ENCODE measurements at regions not wholly inside any gene's neighbourhood (a gene's known extent, or its start where the extent isn't known, plus 50 kb on each side); places are given as distances from the start of the nearest gene placed in this dataset.

DNA sequence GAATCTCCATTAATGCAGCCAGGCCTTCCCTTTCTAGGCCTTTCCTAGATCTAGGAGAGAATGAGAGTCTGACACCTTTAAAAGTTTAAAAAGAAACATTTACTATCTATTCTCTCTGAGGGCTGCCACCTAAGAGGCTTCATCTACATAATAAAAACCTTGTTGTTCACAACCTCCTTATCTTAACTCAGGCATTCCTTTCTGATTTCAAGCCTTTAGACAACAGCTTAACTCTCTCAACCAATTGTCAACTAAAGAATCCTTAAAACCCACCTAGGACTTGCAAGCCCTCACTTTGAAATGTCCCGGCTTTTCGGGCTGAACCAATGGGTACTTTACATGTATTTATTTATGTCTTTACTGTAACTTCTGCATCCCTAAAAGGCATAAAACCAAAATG is 64.3 kb upstream of the RET start:
- H3K27me3 ChIP-seq (ENCODE audit: control insufficient read depth in 5 of 5, insufficient read depth in 4 of 5, low read length in 5 of 5), result no peaks in the 10 kb centered on the region

DNA sequence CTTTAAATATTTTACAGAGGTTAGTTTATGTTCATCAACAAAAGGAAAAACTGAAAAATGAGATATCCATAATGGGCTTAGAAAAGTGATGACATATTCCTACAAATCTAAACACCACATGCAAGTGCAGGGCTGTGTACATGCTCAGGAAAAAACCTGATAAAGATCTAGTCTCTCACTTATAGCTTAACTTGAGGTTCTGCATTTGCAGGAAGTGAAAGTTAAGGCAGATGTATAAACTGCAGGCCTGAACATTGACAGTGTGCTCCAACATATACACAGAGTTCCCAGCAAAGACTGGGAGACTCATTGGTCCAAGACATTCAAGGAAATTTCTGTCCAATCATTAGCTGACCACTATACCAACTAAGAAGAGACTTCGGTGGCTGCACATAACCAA is 63.8 kb upstream of the RET start:
- Histone ChIP-seq H3K9me3 (ENCODE audit: control insufficient read depth in 5 of 5, low read length in 5 of 5) (peaks cover 0 to 7% (median 0%) of the 10 kb centered on the region in 5 donors), H3K9ac (ENCODE audit: low read length in 5 of 5) (no peak overlapping the region), H3K27me3 (ENCODE audit: control insufficient read depth in 5 of 5, insufficient read depth in 4 of 5, low read length in 5 of 5) (no peaks in the 10 kb centered on the region), H3K36me3 (ENCODE audit: control insufficient read depth in 5 of 5, insufficient read depth in 5 of 5, low read length in 5 of 5) (no peaks in the 10 kb centered on the region), H3K4me3 (ENCODE audit: low read depth in 1 of 5, low read length in 5 of 5) (no peak overlapping the region), H3K4me1 (ENCODE audit: control insufficient read depth in 5 of 5, insufficient read depth in 5 of 5, low read length in 5 of 5) (no peaks in the 10 kb centered on the region), H3K27ac (ENCODE audit: low read depth, low read length) (no peak overlapping the region)

More for the DNA sequence above, 64.3 kb upstream of the RET start:
- Histone ChIP-seq H3K36me3 (ENCODE audit: control insufficient read depth in 5 of 5, insufficient read depth in 5 of 5, low read length in 5 of 5) (no peaks in the 10 kb centered on the region), H3K4me3 (ENCODE audit: low read depth in 1 of 5, low read length in 5 of 5) (no peak overlapping the region), H3K27ac (ENCODE audit: low read depth, low read length) (no peak overlapping the region), H3K9ac (ENCODE audit: low read length in 5 of 5) (no peak overlapping the region), H3K4me1 (ENCODE audit: control insufficient read depth in 5 of 5, insufficient read depth in 5 of 5, low read length in 5 of 5) (no peaks in the 10 kb centered on the region), H3K9me3 (ENCODE audit: control insufficient read depth in 5 of 5, low read length in 5 of 5) (peaks cover 0 to 7% (median 0%) of the 10 kb centered on the region in 5 donors)

DNA sequence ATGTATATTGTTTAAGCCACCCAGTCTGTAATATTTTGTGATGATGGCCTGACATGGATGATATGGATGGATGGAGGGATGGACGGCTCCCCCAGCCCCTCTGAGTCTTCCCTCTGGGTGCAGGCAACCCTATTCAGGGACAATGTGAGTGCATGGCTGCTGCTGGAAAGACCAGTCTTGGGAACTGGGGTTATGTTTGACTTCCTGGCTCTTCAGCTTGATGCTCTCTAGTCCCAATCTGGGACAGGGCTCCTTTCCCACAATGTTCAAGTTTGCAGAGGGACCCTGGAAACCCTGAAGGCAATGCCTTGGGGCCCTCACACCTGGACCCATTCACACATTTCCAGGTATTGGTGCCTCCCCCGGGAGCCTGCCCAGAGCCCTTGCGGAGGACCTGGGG is 52.3 kb upstream of the RET start:
- Histone ChIP-seq H3K36me3 (ENCODE audit: control insufficient read depth in 5 of 5, insufficient read depth in 5 of 5, low read length in 5 of 5) (no peaks in the 10 kb centered on the region), H3K9me3 (ENCODE audit: control insufficient read depth in 5 of 5, low read length in 5 of 5) (no peaks in the 10 kb centered on the region), H3K4me3 (ENCODE audit: low read depth in 1 of 5, low read length in 5 of 5) (no peak overlapping the region), H3K27ac (ENCODE audit: low read depth, low read length) (no peak overlapping the region), H3K9ac (ENCODE audit: low read length in 5 of 5) (no peak overlapping the region), H3K27me3 (ENCODE audit: control insufficient read depth in 5 of 5, insufficient read depth in 4 of 5, low read length in 5 of 5) (peaks cover 3 to 22% (median 14%) of the 10 kb centered on the region in 5 donors), H3K4me1 (ENCODE audit: control insufficient read depth in 5 of 5, insufficient read depth in 5 of 5, low read length in 5 of 5) (no peaks in the 10 kb centered on the region)

DNA sequence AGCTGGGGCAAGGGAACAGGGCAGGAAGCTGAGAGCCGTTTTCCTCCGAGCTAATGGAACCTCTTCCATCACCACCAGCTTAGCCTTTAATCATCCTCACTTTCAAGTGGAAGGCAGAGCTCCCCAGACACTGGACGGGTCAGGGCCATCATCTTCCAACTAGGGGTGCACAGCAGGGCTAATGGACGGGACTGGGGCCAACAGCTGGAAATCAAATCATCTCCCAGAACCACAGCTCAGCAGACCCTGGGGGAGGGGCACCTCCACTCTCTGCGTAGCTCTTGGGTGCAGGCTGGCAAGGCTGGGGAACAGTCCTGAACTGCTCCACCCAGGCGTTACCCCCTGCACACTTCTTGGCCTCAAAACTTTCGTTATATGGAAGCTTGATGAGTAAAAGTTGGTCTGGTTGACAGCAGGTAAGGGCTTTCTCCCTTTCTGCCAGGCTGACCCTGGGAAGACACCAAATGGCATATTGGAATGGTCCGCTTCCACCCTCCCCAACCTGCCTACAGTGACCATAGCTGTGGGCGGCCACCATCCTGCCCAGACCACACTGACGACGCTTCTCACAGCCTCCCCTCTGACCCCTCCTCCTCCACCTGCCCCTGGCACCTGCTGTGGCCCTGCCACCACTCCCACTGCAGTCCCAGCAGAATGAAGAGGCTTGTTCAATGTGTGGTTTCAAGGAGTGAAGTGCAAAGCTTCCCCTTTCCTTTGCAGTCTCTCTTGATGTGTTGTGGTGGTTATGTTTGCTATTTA is 51.7 kb upstream of the RET start:
- Histone ChIP-seq H3K9ac (ENCODE audit: low read length in 5 of 5) (no peak overlapping the region), H3K9me3 (ENCODE audit: control insufficient read depth in 5 of 5, low read length in 5 of 5) (no peaks in the 10 kb centered on the region), H3K27me3 (ENCODE audit: control insufficient read depth in 5 of 5, insufficient read depth in 4 of 5, low read length in 5 of 5) (peaks cover 3 to 22% (median 14%) of the 10 kb centered on the region in 5 donors), H3K36me3 (ENCODE audit: control insufficient read depth in 5 of 5, insufficient read depth in 5 of 5, low read length in 5 of 5) (no peaks in the 10 kb centered on the region), H3K4me3 (ENCODE audit: low read depth in 1 of 5, low read length in 5 of 5) (no peak overlapping the region), H3K4me1 (ENCODE audit: control insufficient read depth in 5 of 5, insufficient read depth in 5 of 5, low read length in 5 of 5) (no peaks in the 10 kb centered on the region), H3K27ac (ENCODE audit: low read depth, low read length) (no peak overlapping the region)

DNA sequence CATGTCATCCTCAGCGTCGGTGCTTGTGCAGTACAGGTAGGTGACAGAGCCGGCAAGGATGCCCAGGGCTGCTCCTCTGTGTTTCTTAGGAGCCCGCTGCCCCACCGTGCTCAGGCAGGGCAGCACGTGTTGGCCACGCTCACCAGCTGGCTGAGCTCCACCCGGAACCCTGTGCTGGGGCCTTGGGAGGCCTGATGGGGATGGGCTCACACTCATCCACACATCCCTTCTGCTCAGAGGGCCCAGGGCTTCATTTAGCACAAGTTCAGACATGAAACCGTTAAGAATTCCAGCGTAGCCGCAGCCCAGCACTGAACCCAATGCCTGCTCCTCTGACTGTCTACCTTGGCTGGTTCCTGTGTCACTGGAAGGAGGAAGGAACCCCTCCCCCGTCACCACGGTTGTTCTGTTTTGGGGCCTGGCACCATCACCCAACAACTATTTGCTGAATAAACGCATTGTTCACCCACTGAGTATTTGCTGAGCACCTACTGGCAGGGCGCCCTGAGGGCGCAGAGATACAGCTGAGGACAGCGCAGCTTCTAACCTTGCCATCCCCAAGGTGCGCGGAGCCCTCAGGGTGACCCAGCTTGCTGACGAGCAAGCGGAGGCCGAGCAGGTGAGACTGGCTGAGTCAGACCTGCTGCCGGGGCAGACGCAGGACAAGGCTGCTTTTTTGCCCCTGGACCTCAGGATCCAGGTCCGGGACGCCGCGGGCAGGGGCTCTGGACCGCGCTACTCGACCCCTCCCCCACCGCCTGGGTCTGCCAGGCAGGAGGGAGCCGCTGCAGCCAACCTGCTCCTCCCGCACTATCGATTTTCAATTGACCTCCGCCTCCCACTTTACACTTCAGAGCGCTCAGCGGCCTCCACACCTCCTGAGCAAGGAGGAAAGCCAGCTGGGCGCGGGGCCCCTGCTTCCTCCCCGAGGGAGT is 50.6 kb upstream of the RET start:
- peaks cover 0 to 2% (median 0%) of the 10 kb centered on the region in 5 donors for H3K9me3 ChIP-seq (ENCODE audit: control insufficient read depth in 5 of 5, low read length in 5 of 5)
- no peak overlapping the region for H3K4me3 ChIP-seq (ENCODE audit: low read depth in 1 of 5, low read length in 5 of 5)
- no peak overlapping the region for H3K9ac ChIP-seq (ENCODE audit: low read length in 5 of 5)
- H3K27ac ChIP-seq (ENCODE audit: low read depth, low read length), result no peak overlapping the region
- no peaks in the 10 kb centered on the region for H3K4me1 ChIP-seq (ENCODE audit: control insufficient read depth in 5 of 5, insufficient read depth in 5 of 5, low read length in 5 of 5)
- peaks cover 3 to 22% (median 14%) of the 10 kb centered on the region in 5 donors for H3K27me3 ChIP-seq (ENCODE audit: control insufficient read depth in 5 of 5, insufficient read depth in 4 of 5, low read length in 5 of 5)
- no peaks in the 10 kb centered on the region for H3K36me3 ChIP-seq (ENCODE audit: control insufficient read depth in 5 of 5, insufficient read depth in 5 of 5, low read length in 5 of 5)
